ENCODE measurements at regions not wholly inside any gene's neighbourhood (a gene's known extent, or its start where the extent isn't known, plus 50 kb on each side); places are given as distances from the start of the nearest gene placed in this dataset.

DNA sequence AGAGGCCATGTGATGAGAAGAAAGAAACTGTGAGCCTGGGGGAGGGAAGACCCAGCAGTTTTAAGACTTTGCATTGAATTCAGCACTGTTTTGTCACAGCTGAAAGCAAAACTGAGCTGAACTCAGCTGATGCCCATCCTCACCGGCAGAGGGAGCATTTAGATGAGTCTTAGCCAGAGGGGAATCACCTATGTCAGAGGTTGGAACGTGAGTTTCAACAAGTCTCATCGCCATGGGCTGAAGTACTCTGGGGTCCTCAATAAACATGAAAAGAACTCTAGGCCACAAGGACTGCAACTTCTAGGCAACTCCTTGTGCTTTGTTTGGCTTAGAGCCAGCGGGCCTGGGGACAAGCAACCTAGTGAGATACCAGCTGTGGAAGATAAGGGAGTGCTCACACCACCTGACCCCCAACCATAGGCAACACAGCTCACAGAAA is 324.5 kb downstream of the TBL1XR1 start:
- TF ChIP-seq EZH2phosphoT487 (IDR thresholded peaks at IDR 0.05; ENCODE audit: borderline replicate concordance, low read depth, low read length) (no peak), CTCF (conservative IDR thresholded peaks at IDR 0.05; ENCODE audit: low read length) (peak; percentile 88)
